Renal pelvis (tissue), 1 donor: ENCODE measurements at regions not wholly inside any gene's neighbourhood (a gene's known extent, or its start where the extent isn't known, plus 50 kb on each side); places are given as distances from the start of the nearest gene placed in this dataset.

ENCODE experiments used
- DNase-seq: peaks from one replicate; pipeline ENCODE4 v3.0.0-alpha.2; 2013

DNA sequence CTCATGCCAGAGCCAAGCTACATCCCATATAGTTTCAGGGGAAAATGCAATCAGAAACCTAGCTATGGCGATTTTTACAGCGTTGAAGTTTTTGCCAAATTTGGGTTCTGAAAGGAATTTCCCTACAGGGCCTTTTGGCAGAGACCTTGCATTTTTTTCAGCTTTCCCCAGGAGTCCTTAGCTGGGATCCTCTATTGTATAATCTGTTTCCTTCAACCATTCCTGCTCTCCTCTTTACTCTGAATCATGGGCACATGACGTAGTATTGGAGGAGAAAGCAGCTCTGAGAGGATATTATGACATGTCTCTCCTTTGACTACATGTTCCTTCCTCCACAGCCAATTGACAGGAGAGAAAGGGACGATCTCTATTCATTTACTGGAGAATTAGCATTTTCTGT lies 118.5 kb upstream of the ERCC6L2 start:
- DNase-seq: no peak

DNA sequence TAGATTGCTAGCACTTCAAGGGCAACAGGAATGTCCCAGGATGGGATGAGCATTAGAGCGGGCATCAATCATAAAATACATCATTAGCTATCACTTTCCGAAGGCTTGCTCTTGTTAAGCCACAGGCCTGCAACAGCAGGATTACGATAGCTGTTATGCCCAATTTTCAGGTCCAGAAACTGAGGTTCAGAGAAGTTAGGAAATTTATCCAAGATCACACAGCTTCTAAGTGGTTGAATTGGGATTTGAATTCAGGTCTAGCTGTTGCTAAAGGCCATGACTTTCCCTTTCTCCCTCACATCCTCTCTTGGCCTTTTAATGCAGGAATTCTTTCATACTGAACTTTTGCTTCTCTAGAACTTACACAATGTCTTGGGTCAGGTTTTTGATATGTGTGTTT lies 119.4 kb upstream of the ERCC6L2 start:
- DNase-seq: no peak

DNA sequence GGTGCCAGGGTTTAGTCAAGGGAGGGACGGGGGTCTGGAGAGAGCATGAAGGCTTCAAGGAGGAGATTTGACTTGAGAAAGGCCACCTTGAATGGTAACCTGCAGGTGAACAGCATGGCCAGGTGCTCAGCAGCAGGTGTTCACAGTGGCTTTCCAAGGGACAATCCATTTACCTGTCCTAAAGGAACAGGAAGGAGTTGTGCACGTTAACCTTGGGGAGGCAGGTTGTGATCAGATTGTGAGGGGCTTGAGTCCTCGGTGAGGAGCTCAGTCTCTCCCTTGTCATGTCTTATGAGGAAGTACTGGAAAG lies 120.1 kb upstream of the ERCC6L2 start:
- no peak for DNase-seq

DNA sequence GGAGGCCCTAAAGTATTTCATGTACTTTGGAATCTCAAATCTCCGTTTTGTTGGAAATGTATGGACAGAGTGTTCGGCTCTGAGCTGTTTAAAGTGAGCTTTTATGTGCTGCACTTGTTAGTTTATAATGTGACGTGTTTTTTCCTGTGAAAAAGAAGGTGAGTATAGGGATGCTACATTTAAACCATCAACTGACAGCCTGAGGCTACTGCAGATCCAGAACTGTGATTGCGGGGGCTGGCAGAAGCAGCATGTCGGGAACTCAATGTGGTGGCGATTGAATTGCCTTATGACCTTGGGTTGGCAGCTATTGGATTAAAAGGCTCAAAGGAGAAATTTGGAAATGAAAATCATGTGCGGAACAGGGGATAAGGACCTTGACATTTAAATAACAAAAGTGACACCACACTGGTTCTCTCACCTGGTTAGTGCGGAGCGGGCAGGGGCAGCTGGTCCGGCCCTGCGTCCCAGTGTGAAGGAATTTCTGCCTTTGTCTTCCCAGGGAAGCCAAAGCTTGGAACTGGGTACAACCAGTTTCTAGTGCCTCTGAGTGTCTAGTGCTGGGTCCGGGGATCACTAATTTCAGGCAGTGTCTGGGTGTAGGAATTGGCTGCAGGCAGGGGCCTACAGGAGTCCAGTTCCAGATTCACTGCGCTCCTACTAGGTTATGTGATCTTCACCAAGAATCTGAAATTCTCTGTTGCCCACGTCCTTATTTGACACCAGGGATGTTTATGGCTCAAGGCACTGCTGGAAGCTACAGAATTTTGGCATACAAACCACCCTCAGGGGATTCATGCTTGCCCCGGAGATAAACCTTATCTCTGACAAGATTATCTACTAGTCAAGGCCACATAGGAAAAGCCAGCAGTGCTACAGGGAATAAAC lies 120.7 kb upstream of the ERCC6L2 start:
- no peak for DNase-seq

DNA sequence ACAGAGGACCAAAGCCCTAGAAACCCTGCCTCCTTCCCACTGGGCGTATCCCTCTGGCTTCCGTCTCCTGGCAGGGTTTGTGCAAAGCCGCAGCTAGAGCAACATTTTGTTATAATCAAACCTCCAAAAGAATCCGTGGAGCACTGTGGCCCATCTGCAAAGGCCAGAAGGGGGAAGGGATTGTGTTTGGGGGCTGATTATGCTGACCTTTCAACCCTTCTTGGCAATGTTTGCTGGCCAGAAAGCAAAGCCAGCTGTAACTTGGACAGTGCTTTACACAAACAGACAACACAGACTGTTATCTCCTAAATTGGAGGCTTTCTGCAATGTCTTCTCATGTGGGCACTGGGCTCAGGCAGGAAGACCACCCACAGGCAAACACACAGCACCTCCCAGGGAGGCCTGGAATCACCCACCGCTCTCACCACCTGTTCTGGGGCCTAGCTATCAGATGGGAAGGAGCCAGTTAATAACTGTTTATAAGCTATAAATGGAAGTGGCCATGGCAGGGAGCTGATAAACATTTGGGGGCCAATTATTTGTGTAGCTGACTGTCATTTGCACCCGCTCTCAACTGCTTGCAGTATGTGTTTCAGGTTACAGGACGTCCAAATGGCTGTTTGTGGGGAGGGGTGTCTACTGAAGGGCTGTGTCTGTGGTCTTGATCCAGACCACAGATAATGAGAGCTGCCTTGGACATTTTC lies 121.6 kb upstream of the ERCC6L2 start:
- no peak for DNase-seq

DNA sequence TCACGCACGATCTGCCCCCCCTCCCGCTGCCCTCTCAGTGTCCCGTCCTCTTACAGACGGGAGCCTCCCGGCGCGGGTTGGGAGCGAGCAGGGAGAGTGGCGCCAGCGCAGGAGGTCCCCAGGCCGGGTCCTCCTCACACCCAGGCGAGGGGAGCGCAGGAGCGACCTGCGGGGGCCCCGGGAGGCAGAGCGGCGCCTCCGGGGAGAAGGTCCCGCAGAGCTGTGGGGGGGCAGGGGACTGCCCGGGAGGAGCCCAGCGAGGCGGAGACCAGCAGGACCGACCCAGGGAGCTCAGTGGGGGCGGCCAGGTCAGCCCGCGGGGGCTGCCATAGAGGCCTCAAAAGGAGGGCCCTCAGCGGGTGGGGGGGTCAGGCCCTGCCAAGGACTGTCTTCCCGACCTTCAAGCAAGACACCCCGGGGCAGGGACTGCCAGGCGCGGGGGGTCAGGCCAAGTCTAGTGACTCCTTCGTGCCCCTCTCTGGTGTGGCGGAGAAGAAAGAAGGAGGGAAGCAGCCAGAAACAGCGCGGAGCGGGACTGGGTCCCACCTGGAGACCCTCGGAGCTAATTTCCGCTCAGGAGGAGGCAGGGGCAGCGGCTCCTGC lies 123.3 kb upstream of the ERCC6L2 start:
- DNase-seq: no peak

DNA sequence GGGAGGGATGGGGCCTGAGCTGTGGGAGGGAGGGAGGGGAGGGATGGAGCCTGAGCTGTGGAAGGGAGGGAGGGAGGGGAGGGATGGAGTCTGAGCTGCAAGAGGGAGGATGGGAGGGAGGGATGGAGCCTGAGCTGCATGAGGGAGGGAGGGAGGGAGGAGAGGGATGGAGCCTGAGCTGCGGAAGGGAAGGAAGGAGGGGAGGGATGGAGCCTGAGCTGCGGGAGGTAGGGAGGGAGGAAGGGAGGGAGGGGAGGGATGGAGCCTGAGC lies 124.0 kb upstream of the ERCC6L2 start:
- DNase-seq: no peak

DNA sequence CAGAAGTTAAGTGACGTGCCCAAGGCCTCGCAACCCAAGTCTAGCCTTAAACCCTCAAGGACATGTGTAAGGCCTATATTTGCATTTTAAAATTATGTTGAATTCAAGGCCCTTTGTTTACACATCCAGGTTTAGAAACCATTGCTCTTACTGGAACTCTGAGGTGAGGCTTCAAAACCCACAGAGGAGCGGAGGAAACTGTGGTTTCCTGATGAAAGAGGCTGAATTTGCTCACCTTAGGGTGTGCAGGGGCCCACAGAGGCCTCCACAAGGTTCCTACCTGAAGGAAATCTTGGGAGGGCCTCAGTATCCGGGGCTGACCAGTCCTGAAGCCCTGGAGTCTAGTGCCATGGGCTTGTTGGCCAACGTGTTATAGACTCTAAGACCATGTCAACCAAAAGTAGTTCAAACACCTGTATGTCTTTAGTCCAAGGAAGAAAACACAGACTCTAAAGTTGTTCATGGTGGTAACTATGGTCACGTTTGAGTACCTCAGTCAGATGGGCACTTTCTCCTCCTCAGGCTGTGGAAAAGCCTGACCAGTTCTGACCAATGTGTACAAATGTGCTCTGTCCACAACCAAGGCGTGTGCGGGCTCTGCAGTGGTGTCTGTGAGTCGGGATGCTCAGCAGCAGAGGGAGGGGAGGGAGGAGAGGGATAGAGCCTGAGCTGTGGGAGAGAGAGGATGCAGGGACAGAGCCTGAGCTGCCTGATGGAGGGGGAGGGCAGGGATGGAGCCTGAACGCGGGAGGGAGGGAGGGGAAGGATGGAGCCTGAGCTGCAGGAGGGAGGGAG lies 124.6 kb upstream of the ERCC6L2 start:
- no peak for DNase-seq

DNA sequence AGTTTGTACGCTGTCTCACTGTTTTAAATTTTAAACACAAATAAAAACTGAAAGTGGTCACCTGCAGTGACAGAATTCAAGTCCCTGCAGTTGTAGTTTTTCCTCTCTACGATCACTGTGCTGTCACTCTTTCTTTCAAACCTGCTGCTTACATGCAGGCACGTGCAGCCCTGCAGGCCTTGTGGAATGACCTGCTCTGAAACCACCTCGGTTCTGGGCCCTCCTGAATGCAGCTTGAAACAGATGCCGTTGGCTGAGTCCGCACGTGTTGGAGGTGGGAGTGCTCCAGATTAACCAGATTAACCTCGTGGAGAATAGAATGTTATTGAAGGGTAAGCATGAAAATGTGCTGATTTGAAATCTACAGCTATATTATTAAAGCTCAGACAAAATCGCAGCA lies 126.0 kb upstream of the ERCC6L2 start:
- no peak for DNase-seq

DNA sequence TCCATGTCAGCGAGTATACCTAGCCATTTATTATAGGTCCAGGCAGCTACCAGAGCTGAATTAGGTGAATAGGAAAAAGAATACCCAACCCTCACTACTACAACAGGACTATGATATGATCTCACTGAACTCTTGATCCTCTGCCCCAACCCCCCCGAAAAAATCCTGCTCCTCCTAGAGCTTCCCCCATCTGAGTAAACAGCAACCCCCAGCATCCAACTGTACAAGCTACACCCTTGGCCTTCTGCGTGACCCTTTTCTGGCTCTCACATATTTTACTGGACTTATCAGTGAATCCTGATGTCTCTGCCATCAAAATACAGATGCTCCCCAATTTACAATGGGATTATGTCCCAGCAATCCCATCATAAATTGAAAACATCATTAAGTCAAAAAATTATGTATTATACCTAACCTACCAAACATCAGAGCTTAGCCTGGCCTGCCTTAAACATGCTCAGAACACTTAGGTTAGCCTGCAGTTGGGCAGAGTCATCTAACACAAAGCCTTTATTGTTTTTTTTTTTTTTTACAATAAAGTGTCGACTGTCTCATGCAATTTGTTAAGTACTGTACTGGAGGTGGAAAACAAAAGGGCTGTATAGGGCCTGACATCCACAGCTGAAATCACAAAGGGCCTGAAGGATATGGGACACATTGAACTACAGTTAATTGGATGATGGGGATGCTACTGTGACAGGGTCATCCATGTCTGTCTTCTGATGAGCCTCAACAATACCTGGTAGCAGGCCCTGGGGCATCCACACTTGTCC lies 128.9 kb upstream of the ERCC6L2 start:
- DNase-seq: no peak

DNA sequence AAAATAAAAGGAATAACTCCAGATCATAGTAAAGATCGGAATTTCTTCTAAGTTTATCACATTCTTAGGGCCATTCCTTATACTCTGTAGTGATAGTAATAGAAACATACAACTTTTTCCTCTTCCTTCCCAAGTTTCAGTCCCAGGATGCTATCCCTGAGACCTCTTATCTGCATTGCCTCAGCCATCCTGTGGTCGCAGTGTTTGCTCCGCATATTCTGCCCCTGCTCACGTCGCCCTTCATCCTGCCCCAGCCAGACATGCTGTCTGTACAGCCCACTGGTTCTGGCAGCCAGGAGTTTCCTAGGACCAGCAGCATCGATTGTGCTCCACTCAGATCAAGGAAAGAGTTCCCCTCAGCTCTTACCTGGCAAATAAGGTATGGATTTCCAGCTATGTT lies 132.7 kb upstream of the ERCC6L2 start:
- DNase-seq: no peak

DNA sequence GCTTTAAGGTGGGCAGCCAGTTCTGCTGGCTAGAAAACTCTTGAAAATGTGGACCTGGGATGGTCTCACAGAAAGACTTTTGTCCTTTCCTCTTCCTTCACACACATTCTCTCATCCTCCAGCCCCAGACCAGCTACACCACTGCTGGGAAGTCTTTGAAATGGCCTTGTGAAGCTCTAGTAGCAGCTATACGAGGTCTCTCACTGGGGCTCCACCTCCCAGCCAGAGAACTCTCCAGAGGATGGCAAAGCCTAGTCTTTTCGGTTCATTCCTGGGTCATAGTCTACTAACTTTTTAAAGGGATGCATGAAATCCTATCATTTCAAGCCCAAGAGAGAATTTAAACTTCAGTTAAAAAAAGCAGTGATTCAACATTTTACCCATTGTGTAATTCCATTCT lies 133.9 kb upstream of the ERCC6L2 start:
- no peak for DNase-seq

DNA sequence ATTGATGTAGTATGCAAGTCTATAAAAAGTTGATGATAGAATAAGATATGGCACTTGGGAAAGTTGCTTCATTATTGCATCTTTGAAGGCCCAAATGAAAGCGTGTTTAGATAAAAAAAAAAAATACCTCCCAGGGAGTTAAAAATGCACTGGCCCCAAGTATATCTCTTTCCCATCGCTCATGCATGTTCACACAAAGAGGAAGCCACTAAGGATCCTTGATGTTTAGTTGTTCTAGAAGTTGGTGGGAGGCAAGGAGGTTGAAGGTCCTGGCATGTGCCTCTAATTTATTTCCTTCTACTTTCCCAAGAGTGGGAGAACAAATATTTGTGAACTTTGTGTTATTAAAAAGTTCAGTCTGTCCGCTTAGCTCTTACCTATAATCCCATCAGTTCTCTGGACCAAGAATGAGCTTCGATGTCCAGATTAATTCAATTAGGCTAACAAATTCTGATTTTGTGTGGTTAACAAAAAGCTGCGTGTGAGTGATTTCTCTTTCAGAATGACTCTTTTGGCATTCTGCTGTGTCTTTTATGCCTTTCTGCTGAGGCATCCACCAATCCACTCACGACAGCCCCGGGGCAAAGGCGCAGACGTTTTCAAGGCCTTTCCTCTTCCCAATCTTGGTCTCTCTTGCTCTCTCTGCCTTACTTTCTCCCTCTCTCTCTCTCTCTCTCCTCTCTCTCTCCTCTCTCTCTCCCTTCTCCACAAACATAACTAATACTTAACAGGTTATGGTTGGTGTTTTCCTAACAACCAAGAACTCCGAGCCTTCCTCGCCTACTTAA lies 135.1 kb upstream of the ERCC6L2 start:
- no peak for DNase-seq

DNA sequence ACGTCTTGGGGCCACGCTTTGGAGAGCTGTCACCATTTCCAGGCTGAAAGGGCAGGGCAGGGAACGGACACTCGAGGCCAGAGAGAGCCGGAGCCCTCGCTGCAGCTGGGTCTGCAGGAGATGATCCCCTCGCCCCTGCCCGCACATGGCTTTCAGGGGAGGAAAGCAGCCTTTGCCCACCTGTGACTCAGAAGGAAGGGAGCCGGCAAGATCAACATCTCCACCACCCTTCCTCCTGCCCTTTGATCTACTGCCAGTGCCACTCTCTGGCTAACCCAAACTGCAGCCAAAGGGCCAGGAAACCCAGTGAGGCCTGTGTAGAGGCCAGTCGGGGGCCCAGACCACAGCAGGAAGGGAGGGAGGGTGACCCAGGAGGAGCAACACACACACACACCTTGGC lies 137.1 kb upstream of the ERCC6L2 start:
- no peak for DNase-seq

DNA sequence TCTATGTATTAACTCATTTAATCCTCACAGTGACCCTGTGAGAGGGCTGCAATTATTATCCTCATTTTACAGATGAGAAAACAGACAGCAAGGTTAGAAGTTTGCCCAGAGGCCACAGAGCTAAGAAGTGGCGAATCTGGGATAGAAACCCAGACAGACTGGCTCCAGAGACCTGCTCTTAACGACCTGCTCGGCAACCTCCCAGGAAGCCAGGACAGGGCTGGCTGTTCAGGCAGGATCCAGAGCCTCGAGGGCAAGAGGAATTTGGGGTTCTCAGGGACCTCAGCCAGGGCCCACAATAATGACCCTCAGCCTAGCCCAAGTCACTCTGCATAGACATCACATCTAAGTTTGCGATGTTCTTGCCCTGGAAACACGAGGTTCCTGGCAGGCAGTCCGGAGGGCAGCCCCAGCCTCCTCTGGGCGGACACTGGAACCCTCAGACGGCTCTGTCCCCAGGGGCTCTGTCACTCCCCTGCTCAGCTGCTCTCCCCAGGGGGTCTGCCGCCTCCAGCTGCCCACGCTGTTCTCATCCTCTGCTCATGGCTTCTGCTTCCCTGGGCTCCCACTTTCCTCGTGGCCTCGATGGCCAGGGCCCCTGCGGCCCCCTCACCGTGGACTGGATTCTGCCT lies 138.5 kb upstream of the ERCC6L2 start:
- no peak for DNase-seq

DNA sequence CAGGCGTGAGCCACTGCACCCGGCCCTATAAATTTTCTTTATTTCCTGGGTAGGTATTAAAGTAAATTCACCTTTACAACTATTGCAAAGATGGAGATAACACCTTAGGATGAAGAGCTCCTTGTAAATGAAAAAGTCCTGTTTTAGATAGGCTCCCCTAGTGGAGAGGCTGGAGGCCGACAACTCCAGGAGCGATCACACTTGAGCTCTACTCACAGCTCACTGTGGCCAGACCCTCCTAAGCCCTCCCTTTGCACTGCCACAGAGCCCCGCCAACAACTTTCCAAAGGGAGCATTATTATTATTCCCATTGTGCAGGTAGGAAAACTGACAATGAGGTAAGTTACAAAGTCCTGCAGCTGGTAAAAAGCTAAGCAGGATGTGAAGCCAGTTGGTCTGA lies 139.1 kb upstream of the ERCC6L2 start:
- no peak for DNase-seq

DNA sequence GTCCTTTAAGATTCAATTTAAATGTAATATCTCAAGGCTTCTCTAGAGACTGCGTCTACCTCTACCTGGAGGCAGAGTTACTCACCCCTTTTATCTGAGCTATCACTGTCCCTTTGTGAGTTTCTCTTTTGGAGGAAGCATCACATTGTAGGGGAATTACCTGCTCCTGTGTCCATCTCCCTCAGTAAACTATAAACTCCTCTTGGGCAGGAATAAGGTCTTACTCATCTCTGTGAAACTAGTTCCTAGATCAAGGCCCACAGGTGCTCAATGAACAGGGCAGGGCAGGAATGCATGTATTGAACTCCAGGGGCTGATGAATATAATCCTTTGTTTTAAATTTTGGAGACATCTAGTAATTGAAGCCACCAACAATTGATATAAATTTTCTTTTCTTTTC lies 139.8 kb upstream of the ERCC6L2 start:
- no peak for DNase-seq

DNA sequence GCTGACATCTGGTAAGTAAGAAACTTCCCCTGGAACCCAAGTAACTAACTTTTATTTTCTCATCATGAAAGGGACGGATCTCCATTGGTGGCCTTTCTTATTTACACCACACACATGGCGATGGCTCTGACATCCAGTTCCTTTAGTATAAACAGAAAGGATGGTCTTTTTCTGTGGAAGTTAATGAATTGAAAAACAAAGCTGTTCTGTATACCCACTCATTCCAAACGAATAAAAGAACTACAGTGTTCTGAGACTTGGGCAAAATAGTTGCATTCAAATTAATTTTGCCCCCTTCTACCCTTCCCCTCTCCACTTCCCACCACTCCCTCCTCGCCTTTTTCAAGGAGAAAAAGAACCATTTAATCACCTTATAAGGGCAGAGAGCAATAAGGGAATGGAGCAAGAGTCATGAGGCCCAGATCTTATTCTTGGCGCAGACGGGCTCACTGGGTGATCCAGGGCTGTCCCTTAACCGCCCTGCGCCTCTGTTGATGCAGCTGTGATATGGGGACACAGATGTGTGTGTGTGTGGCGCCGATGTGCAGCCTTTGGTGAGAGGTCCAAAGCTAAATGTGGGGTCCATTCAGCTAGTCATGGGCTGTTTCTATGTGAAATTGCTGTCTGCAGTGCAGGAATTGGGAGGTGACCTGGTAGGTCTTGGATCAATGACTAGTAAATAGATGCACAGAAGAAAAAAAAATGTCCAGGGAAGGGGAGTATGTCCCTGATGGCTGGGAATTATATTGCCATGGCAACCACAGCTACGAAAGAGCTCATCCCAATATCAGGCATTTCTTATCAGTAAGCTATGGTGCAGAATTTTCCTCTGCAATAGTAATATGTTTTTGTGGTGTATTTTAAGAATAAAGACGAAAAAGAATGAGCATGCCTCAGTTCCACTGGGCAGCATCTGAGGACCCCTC lies 141.5 kb upstream of the ERCC6L2 start:
- no peak for DNase-seq
